Activated CD8-positive, alpha-beta T cell treated with anti-CD3 and anti-CD28 coated beads, Interleukin-2, amount 10 ng/mL, durations not matched to agents 7 days and 5 days (primary cell): ENCODE measurements at regions not wholly inside any gene's neighbourhood (a gene's known extent, or its start where the extent isn't known, plus 50 kb on each side); places are given as distances from the start of the nearest gene placed in this dataset.

Experiments used
- ATAC-seq: fragments of 150-1000 bp; cut with Tn5 transposase; one replicate; pipeline ENCODE4 v1.10.0; 2021; ENCODE audit warnings: moderate library complexity
- CTCF ChIA-PET: fragments of 350-600 bp; sonication (Branson Sonifier 250); formaldehyde crosslinking; loops from one replicate; lab custom pipeline; 2021; ENCODE audit warnings: antibody characterized with exemption; lab: Charles Lee
- POLR2A ChIA-PET: fragments of 350-600 bp; sonication (Branson Sonifier 250); formaldehyde crosslinking; loops from one replicate; lab custom pipeline; 2021; ENCODE audit warnings: antibody characterized with exemption; lab: Charles Lee
- DNase-seq: peaks from one replicate; pipeline ENCODE4 v3.0.0-alpha.2; 2020
- H3K27ac Mint-ChIP-seq: one replicate; pipeline ENCODE4 v1.8.0; 2021; ENCODE audit warnings: mild to moderate bottlenecking, mixed read lengths
- H3K27me3 Mint-ChIP-seq: one replicate; pipeline ENCODE4 v1.8.0; 2021; ENCODE audit warnings: low read depth, mixed read lengths
- H3K36me3 Mint-ChIP-seq: one replicate; pipeline ENCODE4 v1.8.0; 2021; ENCODE audit warnings: low read depth, mixed read lengths
- H3K4me1 Mint-ChIP-seq: one replicate; pipeline ENCODE4 v1.8.0; 2021; ENCODE audit warnings: low read depth, mixed read lengths
- H3K4me3 Mint-ChIP-seq: one replicate; pipeline ENCODE4 v1.8.0; 2021; ENCODE audit warnings: mild to moderate bottlenecking, mixed read lengths
- H3K9me3 Mint-ChIP-seq: one replicate; pipeline ENCODE4 v1.8.0; 2022; ENCODE audit warnings: mixed read lengths; ENCODE audit not compliant: insufficient read depth

DNA sequence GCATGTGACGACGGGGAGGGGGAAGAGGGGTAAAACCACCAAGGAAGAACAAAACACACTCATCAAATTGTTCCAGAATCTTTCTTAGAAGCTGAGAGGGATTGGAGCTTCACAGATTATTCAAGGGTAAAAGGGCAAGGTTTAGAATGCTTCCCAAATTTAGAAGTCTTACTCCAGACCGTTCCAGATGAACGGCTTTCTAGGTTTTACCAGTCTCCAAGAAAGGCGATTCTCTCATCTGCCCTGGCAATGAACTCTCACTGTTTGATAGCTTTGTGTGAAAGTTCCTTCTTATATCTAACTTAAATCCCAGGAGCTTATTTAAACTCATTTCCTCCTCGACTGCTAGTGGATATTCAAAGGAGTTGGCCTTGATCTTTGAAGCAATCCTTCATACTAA is 124.3 kb upstream of the PRICKLE2 start:
- POLR2A ChIA-PET: no interaction called here
- DNase-seq: no peak

DNA sequence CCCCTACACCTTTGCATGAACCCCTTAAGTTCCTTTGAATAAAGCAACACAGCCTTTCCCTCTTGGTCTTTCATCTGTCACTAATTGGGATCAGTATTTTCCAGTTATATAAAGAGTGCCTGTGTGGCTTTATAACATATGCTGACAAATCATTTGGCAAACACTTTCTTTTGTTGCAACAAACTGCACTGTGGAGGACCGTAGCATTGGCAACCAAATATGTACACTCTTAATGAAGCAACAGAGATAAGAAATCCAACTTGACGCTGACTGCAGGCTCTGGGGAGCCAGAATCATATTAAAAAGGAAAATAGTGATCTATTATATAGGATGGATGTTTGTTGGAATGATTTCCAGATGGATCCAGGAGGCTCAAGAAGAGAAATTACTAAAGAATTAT is 120.1 kb upstream of the PRICKLE2 start:
- CTCF ChIA-PET: no interaction called here
- Mint-ChIP-seq H3K27me3 (peaks cover 7% of the 10 kb centered on the region), H3K9me3 (no peaks in the 10 kb centered on the region), H3K36me3 (no peaks in the 10 kb centered on the region), H3K27ac (no peak overlapping the region), H3K4me1 (peaks cover under 1% of the 10 kb centered on the region), H3K4me3 (no peak overlapping the region)
- no peak for ATAC-seq
- no peak for DNase-seq
- POLR2A ChIA-PET: no interaction called here

More for the DNA sequence above, 124.3 kb upstream of the PRICKLE2 start:
- Mint-ChIP-seq H3K9me3 (no peaks in the 10 kb centered on the region), H3K27me3 (peaks cover 5% of the 10 kb centered on the region), H3K36me3 (no peaks in the 10 kb centered on the region), H3K27ac (no peak overlapping the region), H3K4me3 (no peak overlapping the region), H3K4me1 (peaks cover 8% of the 10 kb centered on the region)
- ATAC-seq: no peak
- CTCF ChIA-PET: no interaction called here

DNA sequence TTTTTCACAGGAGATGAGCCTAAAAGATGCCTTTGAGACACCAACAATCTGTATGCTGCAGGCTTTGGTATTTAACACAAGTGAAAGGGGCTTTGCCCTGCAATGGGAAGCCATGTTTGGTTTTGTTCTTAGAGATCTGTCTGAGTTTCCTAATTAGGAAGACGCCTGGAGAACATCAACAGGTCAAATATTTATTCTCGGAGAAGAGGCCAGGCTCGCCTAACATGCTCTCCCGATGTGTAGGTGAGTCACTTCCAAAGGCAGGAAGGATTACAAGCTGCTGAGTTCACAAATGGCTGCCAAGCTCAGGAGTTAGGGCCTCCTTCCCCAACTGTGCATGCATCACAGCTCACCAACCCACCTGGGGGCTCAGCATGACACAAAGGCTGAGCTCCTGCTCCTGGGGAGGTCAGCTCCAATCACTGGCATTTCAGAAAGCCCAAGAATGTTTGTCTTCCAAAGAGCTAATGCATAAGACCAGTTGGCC is 119.5 kb upstream of the PRICKLE2 start:
- Mint-ChIP-seq H3K27ac (no peak overlapping the region), H3K4me3 (no peak overlapping the region), H3K9me3 (no peaks in the 10 kb centered on the region), H3K4me1 (no peaks in the 10 kb centered on the region), H3K36me3 (no peaks in the 10 kb centered on the region), H3K27me3 (peaks cover 7% of the 10 kb centered on the region)
- POLR2A ChIA-PET: no interaction called here
- CTCF ChIA-PET: no interaction called here
- ATAC-seq: no peak
- DNase-seq: no peak

DNA sequence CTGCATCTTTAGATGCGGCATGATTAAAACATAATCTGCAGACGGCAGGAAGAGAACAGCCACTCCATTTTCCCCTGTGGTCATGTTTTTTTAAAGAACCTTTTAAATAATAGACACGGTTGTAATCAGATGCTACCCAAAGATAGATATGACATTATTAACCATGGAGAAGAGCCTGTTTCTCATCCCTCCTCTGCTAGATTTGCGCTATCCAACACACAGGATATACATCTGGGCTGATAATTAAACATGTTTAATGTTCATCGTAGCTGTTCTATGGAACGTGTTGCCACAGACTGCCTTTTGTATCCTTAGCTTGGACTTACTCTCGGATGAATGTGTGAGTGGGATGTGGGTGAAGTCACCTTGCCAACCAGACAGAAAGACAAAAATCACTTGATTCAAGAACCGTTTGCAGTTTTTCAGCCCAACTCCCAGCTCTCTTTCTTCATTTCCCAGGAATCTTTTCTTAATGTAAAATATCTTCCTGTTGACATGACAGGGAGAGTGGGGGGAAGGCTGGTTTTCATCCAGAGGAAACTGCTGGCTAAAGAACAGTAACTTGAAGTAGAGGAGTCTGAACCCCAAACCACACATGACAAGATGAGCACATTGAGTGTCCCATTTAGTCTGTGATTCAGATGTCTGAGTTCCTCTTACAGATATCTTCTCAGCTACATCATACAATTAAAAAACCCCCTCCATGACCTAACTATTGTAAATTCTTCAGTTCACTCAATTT is 118.6 kb upstream of the PRICKLE2 start:
- POLR2A ChIA-PET: no interaction called here

DNA sequence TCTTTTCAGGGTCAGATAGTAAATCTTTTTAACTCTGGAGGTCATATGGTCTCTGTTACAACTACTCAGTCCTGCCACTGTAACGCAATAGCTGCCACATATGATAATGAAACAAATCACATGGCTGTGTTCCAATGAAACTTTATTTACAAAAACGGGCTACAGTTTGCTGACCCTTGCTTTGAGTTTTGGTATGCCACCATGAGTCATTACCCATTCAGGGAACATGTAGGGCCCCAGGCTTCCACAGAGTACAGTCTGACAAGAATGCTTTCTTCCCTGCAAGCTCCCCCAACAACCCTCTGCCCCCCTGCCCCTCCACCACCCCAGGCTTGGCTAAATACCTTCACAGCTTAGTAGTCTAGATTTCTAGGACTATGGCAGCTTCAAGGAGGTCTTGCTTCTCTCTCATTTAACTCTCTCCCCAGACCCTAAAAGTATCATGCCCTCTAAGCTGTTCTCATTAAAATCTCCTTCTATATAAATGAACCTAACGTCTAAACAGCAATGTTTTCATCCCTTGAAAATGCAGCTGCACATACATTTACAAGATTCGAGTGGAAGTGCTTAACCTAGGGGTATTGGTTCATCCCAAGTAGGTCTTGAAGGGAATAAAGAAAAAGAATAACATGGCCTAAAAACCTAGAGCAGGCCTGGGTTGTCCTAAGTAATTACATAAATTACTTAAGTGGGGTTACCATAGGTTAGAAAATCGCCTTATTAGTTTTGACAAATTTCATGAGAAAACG is 117.8 kb upstream of the PRICKLE2 start:
- Mint-ChIP-seq H3K27me3 (peaks cover 7% of the 10 kb centered on the region), H3K9me3 (no peaks in the 10 kb centered on the region), H3K27ac (no peak overlapping the region), H3K4me1 (no peaks in the 10 kb centered on the region), H3K4me3 (no peak overlapping the region), H3K36me3 (no peaks in the 10 kb centered on the region)
- DNase-seq (no peak), ATAC-seq (no peak)
- ChIA-PET CTCF (no interaction called here), POLR2A (no interaction called here)

More for the DNA sequence above, 118.6 kb upstream of the PRICKLE2 start:
- CTCF ChIA-PET: no interaction called here
- Mint-ChIP-seq H3K27me3 (peaks cover 7% of the 10 kb centered on the region), H3K4me1 (no peaks in the 10 kb centered on the region), H3K27ac (no peak overlapping the region), H3K36me3 (no peaks in the 10 kb centered on the region), H3K4me3 (no peak overlapping the region), H3K9me3 (no peaks in the 10 kb centered on the region)
- DNase-seq (no peak), ATAC-seq (no peak)

DNA sequence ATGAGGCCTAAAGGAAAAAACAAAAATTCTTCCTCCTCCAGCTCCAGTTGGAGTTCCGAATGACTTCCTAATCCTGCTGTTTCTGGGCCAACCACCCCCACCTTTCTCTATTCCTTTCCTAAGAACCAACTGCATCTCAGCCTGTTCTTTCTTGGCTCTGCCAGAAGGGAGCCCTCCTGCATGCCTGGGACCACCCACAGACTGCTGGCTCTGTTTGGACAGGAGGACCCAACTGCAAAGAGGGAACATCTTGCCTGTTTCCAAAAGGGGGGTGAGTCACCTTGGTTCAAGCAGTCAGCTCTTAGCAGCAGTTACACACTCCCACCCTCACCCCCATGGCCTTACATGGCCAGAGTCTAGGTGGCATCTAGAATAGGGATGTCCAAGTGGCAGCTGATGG is 116.0 kb upstream of the PRICKLE2 start:
- Mint-ChIP-seq H3K27me3 (peaks cover 3% of the 10 kb centered on the region), H3K4me1 (no peaks in the 10 kb centered on the region), H3K9me3 (no peaks in the 10 kb centered on the region), H3K27ac (no peak overlapping the region), H3K36me3 (no peaks in the 10 kb centered on the region), H3K4me3 (no peak overlapping the region)
- POLR2A ChIA-PET: no interaction called here
- CTCF ChIA-PET: no interaction called here
- no peak for DNase-seq
- no peak for ATAC-seq

DNA sequence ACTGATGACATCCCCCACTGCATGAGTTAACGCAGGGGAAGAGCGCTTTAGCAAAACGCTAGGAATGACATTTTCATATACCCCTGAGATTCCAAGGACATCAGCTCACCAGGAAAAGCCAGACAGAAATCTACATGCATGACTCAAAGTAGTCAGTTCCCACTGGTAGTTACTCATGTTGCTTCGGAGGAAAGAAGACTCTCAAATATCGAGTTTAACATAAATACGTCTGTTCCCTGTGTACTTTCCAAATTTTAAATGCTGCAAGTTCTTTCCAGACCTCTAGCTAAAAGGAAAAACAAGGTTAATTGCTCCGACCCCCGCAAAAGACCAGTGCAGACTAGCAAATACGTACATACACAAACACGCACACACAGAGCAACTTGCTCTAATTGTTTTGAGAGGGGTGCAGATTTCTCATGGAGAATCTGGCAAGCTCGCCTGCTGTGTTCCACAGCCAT is 115.4 kb upstream of the PRICKLE2 start:
- Mint-ChIP-seq H3K4me1 (no peaks in the 10 kb centered on the region), H3K27ac (no peak overlapping the region), H3K27me3 (peaks cover 2% of the 10 kb centered on the region), H3K9me3 (no peaks in the 10 kb centered on the region), H3K4me3 (no peak overlapping the region), H3K36me3 (no peaks in the 10 kb centered on the region)
- CTCF ChIA-PET: no interaction called here
- DNase-seq (no peak), ATAC-seq (no peak)
- POLR2A ChIA-PET: no interaction called here

DNA sequence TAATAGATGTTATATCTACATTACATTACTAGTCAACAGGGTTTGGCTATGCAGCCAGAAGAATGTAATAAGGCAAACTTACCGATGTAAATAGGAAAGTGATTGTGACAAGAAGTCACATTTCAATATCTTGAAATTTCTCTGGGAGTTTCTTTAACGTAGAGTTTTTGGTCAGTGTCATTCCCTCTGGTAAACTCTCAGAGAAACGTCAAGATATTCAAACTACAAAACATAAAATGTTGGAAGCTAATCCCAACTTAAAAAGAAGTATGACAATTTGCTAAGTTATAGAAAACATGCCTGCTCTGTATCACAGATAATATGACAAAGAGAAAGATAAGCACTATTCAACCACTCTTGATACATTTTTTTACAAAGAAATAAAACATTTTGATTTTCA is 111.2 kb upstream of the PRICKLE2 start:
- CTCF ChIA-PET: no interaction called here
- H3K4me3 Mint-ChIP-seq: no peak overlapping the region
- no peaks in the 10 kb centered on the region for H3K36me3 Mint-ChIP-seq
- DNase-seq (no peak), ATAC-seq (no peak)
- H3K27me3 Mint-ChIP-seq: no peaks in the 10 kb centered on the region
- H3K9me3 Mint-ChIP-seq: no peaks in the 10 kb centered on the region
- H3K27ac Mint-ChIP-seq: no peak overlapping the region
- POLR2A ChIA-PET: no interaction called here
- H3K4me1 Mint-ChIP-seq: no peaks in the 10 kb centered on the region

DNA sequence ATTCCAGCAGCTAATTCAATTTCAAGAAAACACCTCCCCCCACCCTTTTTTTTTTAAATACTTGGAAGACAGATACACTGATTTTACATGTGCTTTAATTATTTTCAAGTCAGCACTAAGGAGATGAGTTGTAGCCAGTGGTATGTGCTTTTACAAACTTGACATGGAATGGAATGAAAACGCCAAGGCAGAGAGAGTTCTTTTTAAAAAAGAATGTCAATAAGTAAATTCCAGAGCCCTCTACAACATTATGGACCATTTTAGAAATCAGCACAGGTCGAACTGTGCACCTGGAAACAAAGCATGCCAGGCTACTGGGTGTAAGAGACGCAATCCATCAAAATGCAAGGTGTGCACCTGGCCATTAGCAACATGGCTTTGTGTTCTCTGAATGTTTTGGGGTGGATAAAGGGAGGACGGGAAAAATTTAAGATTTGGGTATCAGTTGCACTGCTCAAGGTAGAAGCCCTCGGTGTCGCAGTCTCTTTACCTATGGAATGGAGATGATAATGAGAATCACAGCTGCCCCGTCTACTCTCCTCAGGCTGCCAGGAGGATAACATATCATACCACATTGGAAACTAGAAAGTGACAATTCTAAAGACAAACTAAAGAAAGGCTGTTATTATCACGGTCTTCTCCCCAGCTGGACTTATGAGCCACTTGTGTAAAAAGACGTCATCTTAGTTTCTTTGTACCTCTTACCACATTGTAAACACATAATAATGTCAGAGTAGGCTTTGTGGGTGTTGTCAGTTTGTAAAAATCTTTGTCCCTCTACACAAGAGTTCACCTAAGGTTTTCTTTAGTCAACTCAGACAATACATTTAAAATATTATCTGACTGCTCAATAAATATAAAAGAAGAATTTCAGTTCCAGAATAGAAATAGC is 107.4 kb upstream of the PRICKLE2 start:
- H3K4me1 Mint-ChIP-seq: no peaks in the 10 kb centered on the region
- CTCF ChIA-PET: no interaction called here
- ATAC-seq (no peak), DNase-seq (no peak)
- no peaks in the 10 kb centered on the region for H3K36me3 Mint-ChIP-seq
- H3K27me3 Mint-ChIP-seq: peaks cover 6% of the 10 kb centered on the region
- POLR2A ChIA-PET: no interaction called here
- no peak overlapping the region for H3K4me3 Mint-ChIP-seq
- H3K9me3 Mint-ChIP-seq: no peaks in the 10 kb centered on the region
- H3K27ac Mint-ChIP-seq: no peak overlapping the region

DNA sequence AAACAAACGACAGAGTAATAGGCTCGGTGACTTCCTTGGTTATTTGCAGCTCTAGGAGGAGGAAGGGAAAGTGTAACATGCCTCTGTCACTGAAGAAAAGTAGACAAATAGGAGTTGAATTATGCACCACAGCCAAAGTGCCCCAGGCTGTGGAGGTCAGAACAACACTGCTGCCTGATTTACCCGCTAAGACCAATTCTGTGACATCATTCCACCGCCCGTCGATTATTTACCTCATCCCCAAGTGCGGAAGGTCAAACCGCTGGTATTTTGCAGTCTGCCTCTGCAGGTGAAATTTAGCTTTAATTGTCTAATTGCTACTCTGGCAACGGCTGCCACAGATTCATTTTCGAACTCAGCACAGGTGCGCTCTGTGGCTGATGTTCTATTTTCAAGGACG is 106.3 kb upstream of the PRICKLE2 start:
- peaks cover 6% of the 10 kb centered on the region for H3K27me3 Mint-ChIP-seq
- no peaks in the 10 kb centered on the region for H3K9me3 Mint-ChIP-seq
- H3K27ac Mint-ChIP-seq: no peak overlapping the region
- no peak overlapping the region for H3K4me3 Mint-ChIP-seq
- no peaks in the 10 kb centered on the region for H3K36me3 Mint-ChIP-seq
- ChIA-PET CTCF (no interaction called here), POLR2A (no interaction called here)
- no peaks in the 10 kb centered on the region for H3K4me1 Mint-ChIP-seq
- DNase-seq: no peak
- ATAC-seq: no peak

DNA sequence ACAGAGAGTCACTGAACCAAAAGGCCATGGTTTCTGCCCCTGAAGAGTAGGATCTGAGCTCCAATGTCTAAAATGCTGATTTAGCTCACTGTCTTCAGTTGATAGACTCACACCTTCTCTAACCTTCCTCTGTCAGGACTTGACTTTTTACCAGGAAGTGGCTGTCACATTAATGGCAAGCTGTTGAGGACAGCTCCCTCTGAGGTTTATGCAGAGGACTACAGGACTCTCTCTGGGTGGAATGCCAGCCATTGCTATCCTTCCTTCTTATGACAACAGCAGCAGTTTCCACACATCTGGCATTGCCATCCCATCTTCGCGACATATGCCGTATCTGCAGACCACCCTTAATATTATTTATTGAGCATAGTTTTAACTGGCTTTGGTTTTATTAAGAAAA is 103.8 kb upstream of the PRICKLE2 start:
- POLR2A ChIA-PET: no interaction called here
- no peak for DNase-seq
- Mint-ChIP-seq H3K4me3 (no peak overlapping the region), H3K9me3 (no peaks in the 10 kb centered on the region), H3K36me3 (no peaks in the 10 kb centered on the region), H3K4me1 (no peaks in the 10 kb centered on the region), H3K27me3 (peaks cover 6% of the 10 kb centered on the region), H3K27ac (no peak overlapping the region)
- CTCF ChIA-PET: no interaction called here
- no peak for ATAC-seq
